B cell (primary cell): ENCODE measurements at regions not wholly inside any gene's neighbourhood (a gene's known extent, or its start where the extent isn't known, plus 50 kb on each side); places are given as distances from the start of the nearest gene placed in this dataset.

Experiments
- CTCF ChIP-seq: fragments of 200-600 bp; IDR thresholded peaks from one replicate; pipeline ENCODE4 v1.8.0; 2022; ENCODE audit warnings: antibody characterized with exemption, mild to moderate bottlenecking
- EZH2 ChIP-seq: IDR thresholded peaks from 2 replicates; pipeline ENCODE4 v1.6.1; 2012; ENCODE audit warnings: borderline replicate concordance, low read depth, mild to moderate bottlenecking, moderate library complexity, low read length; ENCODE audit not compliant: insufficient read depth, poor library complexity, severe bottlenecking

GRCh38 chr6:170082531-170083187 is 208.2 kb downstream of the DLL1 start:
- TF ChIP-seq CTCF (no peak), EZH2 (no peak)
